ENCODE measurements at regions not wholly inside any gene's neighbourhood (a gene's known extent, or its start where the extent isn't known, plus 50 kb on each side); places are given as distances from the start of the nearest gene placed in this dataset.

GRCh38 chr3:71926262-71926600, 141.3 kb upstream of the PROK2 start:
- TF ChIP-seq CTCF (IDR thresholded peaks at IDR 0.05) (peak; percentile 22; the same call in 1 of the 2 replicates), EZH2phosphoT487 (IDR thresholded peaks at IDR 0.05; ENCODE audit: borderline replicate concordance, low read depth) (no peak), USF2 (IDR thresholded peaks at IDR 0.05; ENCODE audit: borderline replicate concordance, low read depth, low read length) (no peak), POLR2AphosphoS5 (IDR thresholded peaks at IDR 0.05; ENCODE audit: low read depth, low read length) (no peak), RAD21 (IDR thresholded peaks at IDR 0.05; ENCODE audit: low read length) (peak; percentile 61), USF1 (IDR thresholded peaks at IDR 0.05; ENCODE audit: borderline replicate concordance, low read depth) (no peak), RCOR1 (IDR thresholded peaks at IDR 0.05; ENCODE audit: low read length) (no peak), RXRA (IDR thresholded peaks at IDR 0.05; ENCODE audit: borderline replicate concordance, low read depth) (no peak), MAX (IDR thresholded peaks at IDR 0.05; ENCODE audit: low read depth) (no peak)
